Upper lobe of left lung (tissue), 4 donors: ENCODE measurements at regions not wholly inside any gene's neighbourhood (a gene's known extent, or its start where the extent isn't known, plus 50 kb on each side); places are given as distances from the start of the nearest gene placed in this dataset.

Source experiments
- CTCF ChIP-seq, 6 experiments: fragments of 450-650 bp in 4 of 6; fragments of 200-600 bp in 2 of 6; sonication (generic) in 2 of 6; IDR thresholded peaks; one replicate each; pipeline ENCODE4 v1.5.1; 2016 to 2019; ENCODE audit warnings: antibody characterized with exemption in 6 of 6
- EP300 ChIP-seq, 4 donors: sonication (generic); formaldehyde crosslinking; IDR thresholded peaks; one replicate each; pipeline ENCODE4 v1.5.1; 2017; ENCODE audit warnings: antibody characterized with exemption in 4 of 4, control low read depth in 2 of 4
- POLR2A ChIP-seq, 4 donors: fragments of 450-650 bp; IDR thresholded peaks; one replicate each; pipeline ENCODE4 v1.5.1; 2016 to 2017; ENCODE audit warnings: antibody characterized with exemption in 4 of 4, mild to moderate bottlenecking in 2 of 4

DNA sequence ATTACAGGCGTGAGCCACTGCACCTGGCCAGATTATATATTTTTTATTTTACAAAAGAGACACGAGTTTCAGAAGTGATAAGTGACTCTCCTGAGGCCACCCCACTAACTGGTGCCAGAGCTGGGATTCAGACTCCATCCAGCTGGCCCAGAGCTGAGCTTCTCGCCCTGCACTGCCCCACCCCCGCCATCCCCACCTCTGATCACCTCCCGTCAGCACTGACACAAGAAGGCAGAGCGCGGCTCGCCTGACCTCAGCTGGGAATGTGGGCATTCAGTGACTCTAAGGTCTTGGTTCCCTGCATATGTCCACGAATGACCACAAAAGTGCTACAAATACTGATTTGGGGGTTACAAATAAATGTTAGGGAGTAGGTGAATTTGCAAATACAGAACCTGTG lies 56.1 kb upstream of the GALNT15 start:
- TF ChIP-seq CTCF (IDR thresholded peaks at IDR 0.05) (no peak), POLR2A (IDR thresholded peaks at IDR 0.05) (no peak), EP300 (IDR thresholded peaks at IDR 0.05) (no peak)
